ENCODE measurements at regions not wholly inside any gene's neighbourhood (a gene's known extent, or its start where the extent isn't known, plus 50 kb on each side); places are given as distances from the start of the nearest gene placed in this dataset.

GRCh38 chr17:77735081-77735565, 223.4 kb upstream of the TNRC6C start:
- DNase-seq = peak in 1 of 2 donors; percentile 28
- no peak for TF ChIP-seq CTCF (IDR thresholded peaks at IDR 0.05)

GRCh38 chr17:77735566-77736198, 222.8 kb upstream of the TNRC6C start:
- no peak for TF ChIP-seq CTCF (IDR thresholded peaks at IDR 0.05)
- peaks cover 0 to 25% (median 0%) of the 10 kb centered on the region in 11 donors for H3K9me3 ChIP-seq
- no peaks in the 10 kb centered on the region for H3K36me3 ChIP-seq
- peak; percentile 38 to 83 (median 74) for ATAC-seq
- H3K4me1 ChIP-seq = peaks cover 27 to 59% (median 47%) of the 10 kb centered on the region in 9 donors
- H3K27me3 ChIP-seq = peaks cover 0 to 9% (median 0%) of the 10 kb centered on the region in 7 donors
- DNase-seq = peak; percentile 71 to 78
- H3K4me3 ChIP-seq = peak overlapping the region in 5 of 10 donors; percentile 19 to 29 (median 21)
- 22 to 31% methylated on average over 7 of the region's 7 CpGs for WGBS, 2 donors
- intact Hi-C loops (cut with DNase I) = loop anchor here in 5 of 10 donors (2.0 to 10.0 kb wide), 9 partner anchors 58 to 222 kb away; partner anchors contain the start of gene TNRC6C (in 1 of the 5)
- H3K27ac ChIP-seq = peak overlapping the region; percentile 75 to 96 (median 86)

More at GRCh38 chr17:77735081-77735565, 223.4 kb upstream of the TNRC6C start:
- H3K27ac ChIP-seq = peak overlapping the region; percentile 74 to 96 (median 86)
- H3K27me3 ChIP-seq = peaks cover 0 to 9% (median 0%) of the 10 kb centered on the region in 7 donors
- peaks cover 0 to 25% (median 0%) of the 10 kb centered on the region in 11 donors for H3K9me3 ChIP-seq
- intact Hi-C loops (cut with DNase I) = loop anchor here in 5 of 10 donors (2.0 to 10.0 kb wide), 9 partner anchors 58 to 222 kb away; partner anchors contain the start of gene TNRC6C (in 1 of the 5)
- peak overlapping the region in 4 of 10 donors; percentile 8 to 29 (median 20) for H3K4me3 ChIP-seq
- no peaks in the 10 kb centered on the region for H3K36me3 ChIP-seq
- H3K4me1 ChIP-seq = peaks cover 27 to 59% (median 47%) of the 10 kb centered on the region in 9 donors
- peak; percentile 9 to 70 (median 31) for ATAC-seq
- 16 to 21% methylated on average over 10 of the region's 10 CpGs for WGBS, 2 donors

GRCh38 chr17:77736199-77736585, 222.3 kb upstream of the TNRC6C start:
- intact Hi-C loops (cut with DNase I) = loop anchor here in 5 of 10 donors (5.0 to 10.0 kb wide), 7 partner anchors 59 to 221 kb away; partner anchors contain the start of gene TNRC6C (in 1 of the 5)
- peaks cover 0 to 23% (median 0%) of the 10 kb centered on the region in 11 donors for H3K9me3 ChIP-seq
- no peaks in the 10 kb centered on the region for H3K36me3 ChIP-seq
- TF ChIP-seq CTCF (IDR thresholded peaks at IDR 0.05) = no peak
- DNase-seq (peak in 1 of 2 donors; percentile 24), ATAC-seq (peak in 4 of 8 donors; percentile 3 to 12 (median 5))
- 26 to 49% methylated on average over 17 of the region's 17 CpGs for WGBS, 2 donors
- peak overlapping the region; percentile 5 to 96 (median 84) for H3K27ac ChIP-seq
- H3K4me1 ChIP-seq = peaks cover 27 to 59% (median 47%) of the 10 kb centered on the region in 9 donors
- peak overlapping the region in 5 of 10 donors; percentile 12 to 28 (median 12) for H3K4me3 ChIP-seq
- peaks cover 0 to 9% (median 0%) of the 10 kb centered on the region in 7 donors for H3K27me3 ChIP-seq

GRCh38 chr17:77736721-77737120, 221.8 kb upstream of the TNRC6C start:
- Histone ChIP-seq H3K27me3 (peaks cover 0 to 9% (median 0%) of the 10 kb centered on the region in 7 donors), H3K9me3 (peaks cover 0 to 19% (median 0%) of the 10 kb centered on the region in 11 donors), H3K27ac (peak overlapping the region; percentile 5 to 96 (median 84)), H3K4me1 (peaks cover 27 to 59% (median 47%) of the 10 kb centered on the region in 9 donors), H3K36me3 (no peaks in the 10 kb centered on the region), H3K4me3 (no peak overlapping the region)
- DNase-seq = peak in 1 of 2 donors; percentile 3
- ATAC-seq = no peak
- no peak for TF ChIP-seq CTCF (IDR thresholded peaks at IDR 0.05)
- intact Hi-C loops (cut with DNase I) = loop anchor here in 5 of 10 donors (5.0 to 10.0 kb wide), 7 partner anchors 59 to 221 kb away; partner anchors contain the start of gene TNRC6C (in 1 of the 5)
- WGBS, 2 donors = 66 to 76% methylated on average over 6 of the region's 6 CpGs
